C4-2B (cell line): ENCODE measurements at regions not wholly inside any gene's neighbourhood (a gene's known extent, or its start where the extent isn't known, plus 50 kb on each side); places are given as distances from the start of the nearest gene placed in this dataset.

Source experiments
- ZFX ChIP-seq: fragments of 450-650 bp; IDR thresholded peaks from 2 replicates; pipeline ENCODE4 v1.6.1; 2017
- TF ChIP-seq, protein P1 (sequence below): fragments of 450-650 bp; conservative IDR thresholded peaks from 2 replicates; pipeline ENCODE4 v1.5.1; 2017; ENCODE audit warnings: mild to moderate bottlenecking

- TF ChIP-seq, protein P1, sequence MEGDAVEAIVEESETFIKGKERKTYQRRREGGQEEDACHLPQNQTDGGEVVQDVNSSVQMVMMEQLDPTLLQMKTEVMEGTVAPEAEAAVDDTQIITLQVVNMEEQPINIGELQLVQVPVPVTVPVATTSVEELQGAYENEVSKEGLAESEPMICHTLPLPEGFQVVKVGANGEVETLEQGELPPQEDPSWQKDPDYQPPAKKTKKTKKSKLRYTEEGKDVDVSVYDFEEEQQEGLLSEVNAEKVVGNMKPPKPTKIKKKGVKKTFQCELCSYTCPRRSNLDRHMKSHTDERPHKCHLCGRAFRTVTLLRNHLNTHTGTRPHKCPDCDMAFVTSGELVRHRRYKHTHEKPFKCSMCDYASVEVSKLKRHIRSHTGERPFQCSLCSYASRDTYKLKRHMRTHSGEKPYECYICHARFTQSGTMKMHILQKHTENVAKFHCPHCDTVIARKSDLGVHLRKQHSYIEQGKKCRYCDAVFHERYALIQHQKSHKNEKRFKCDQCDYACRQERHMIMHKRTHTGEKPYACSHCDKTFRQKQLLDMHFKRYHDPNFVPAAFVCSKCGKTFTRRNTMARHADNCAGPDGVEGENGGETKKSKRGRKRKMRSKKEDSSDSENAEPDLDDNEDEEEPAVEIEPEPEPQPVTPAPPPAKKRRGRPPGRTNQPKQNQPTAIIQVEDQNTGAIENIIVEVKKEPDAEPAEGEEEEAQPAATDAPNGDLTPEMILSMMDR: no peak
- no peak for TF ChIP-seq ZFX
These were observed 190.9 kb upstream of the PPP1R3A start for GRCh38 chr7:114109721-114110120.
